NCI-H460 (cell line): ENCODE measurements at regions not wholly inside any gene's neighbourhood (a gene's known extent, or its start where the extent isn't known, plus 50 kb on each side); places are given as distances from the start of the nearest gene placed in this dataset.

Experiments
- DNase-seq: peaks from one replicate; pipeline ENCODE4 v3.0.0-alpha.2; 2016; ENCODE audit warnings: low read depth; ENCODE audit errors: extremely low read depth

- no peak for DNase-seq
These were observed 68.0 kb upstream of the NRP1 start for GRCh38 chr10:33402220-33403073.

DNA sequence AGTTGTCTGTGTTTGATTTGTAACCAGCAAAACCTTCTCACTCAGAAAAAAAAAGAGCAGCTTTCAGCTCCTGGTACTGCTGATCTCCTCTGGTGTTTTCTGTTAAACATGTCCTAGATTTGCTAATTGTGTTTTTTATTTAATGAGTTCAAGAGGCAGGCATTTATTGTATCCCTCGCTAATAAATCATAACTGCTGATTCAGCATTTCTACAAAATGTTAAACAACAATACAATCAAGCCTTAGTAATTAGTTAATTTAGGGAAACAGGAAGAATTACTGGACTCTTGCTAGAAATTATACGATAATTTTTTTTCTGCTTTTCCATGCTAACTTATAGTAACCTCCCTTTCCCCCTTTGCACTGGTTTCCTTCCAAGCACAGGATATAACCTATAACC lies 66.8 kb upstream of the NRP1 start:
- no peak for DNase-seq

DNA sequence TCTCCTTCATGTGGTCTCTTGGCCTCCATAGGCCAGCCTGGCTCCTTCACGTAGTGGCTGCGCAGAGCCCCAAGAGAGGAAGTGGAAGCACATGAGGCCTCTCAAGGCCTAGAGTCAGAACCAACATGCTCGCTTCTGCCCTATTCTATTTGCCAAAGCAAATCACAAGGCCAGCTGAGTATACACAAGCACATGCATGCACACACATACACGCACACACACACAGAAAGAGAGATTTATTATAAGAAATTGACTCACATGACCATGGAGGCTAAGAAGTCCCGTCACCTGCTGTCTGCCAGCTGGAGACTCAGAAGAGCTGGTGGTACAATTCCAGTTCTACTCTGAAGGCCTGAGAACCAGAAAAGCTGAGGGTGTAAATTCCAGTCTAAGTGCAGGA lies 64.3 kb upstream of the NRP1 start:
- no peak for DNase-seq

DNA sequence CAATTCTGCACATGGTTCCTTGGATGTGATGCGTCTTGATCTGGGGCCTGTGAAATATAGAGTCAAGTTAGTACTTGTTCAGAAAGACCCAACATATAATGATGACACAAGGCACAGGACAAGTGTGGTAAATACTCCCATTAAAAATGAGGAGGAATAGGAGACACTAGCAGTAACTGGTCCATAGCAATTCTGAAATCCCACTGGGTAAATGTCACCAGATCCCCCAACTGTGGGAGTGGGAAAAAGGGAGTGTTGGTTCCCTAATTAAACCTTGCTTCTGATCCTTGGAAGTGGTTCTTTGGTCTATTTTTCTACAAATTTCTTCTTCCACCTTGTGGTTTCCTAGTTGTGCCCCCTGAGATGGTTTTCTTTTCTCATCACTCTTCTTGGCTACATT lies 62.5 kb upstream of the NRP1 start:
- DNase-seq = no peak

DNA sequence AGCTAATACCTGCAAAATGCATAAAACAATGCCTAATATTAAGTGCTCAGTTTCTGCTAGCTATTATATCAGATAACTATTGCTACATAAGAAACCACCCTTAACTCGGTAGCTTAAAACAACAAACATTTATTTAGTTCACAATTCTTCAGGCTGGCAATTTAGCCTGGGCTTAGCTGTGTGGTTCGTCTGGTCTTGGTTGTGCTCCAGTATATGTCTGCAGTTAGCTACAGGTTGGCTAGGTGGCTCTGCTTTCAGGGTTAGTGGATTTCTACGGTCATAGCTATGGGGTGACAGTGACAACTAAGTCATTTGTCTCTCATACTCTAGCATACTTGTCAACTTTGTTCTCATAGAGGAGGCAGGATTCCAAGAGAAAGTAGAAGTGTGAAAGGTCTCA lies 61.8 kb upstream of the NRP1 start:
- no peak for DNase-seq

GRCh38 chr10:33395201-33395600 lies 60.7 kb upstream of the NRP1 start:
- DNase-seq = no peak

DNA sequence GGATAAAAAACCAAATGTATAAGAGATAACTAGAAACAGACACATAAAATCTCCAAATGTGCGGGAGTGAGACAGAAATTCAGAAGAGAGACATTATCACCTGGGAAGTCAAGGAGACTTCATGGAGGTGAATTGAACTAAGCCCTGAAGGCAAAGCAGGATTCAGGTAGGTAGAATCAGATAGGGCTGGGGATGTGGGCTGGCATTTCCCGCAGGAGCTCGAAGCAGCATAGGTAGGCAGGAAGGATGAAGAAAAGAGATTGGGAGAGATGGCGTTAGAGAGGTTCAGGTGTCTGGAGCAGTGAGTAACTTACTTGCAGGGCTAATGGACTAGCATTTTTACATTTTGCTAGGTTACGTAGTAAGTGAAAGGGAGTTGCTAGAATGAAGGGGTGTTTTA lies 58.2 kb upstream of the NRP1 start:
- no peak for DNase-seq

DNA sequence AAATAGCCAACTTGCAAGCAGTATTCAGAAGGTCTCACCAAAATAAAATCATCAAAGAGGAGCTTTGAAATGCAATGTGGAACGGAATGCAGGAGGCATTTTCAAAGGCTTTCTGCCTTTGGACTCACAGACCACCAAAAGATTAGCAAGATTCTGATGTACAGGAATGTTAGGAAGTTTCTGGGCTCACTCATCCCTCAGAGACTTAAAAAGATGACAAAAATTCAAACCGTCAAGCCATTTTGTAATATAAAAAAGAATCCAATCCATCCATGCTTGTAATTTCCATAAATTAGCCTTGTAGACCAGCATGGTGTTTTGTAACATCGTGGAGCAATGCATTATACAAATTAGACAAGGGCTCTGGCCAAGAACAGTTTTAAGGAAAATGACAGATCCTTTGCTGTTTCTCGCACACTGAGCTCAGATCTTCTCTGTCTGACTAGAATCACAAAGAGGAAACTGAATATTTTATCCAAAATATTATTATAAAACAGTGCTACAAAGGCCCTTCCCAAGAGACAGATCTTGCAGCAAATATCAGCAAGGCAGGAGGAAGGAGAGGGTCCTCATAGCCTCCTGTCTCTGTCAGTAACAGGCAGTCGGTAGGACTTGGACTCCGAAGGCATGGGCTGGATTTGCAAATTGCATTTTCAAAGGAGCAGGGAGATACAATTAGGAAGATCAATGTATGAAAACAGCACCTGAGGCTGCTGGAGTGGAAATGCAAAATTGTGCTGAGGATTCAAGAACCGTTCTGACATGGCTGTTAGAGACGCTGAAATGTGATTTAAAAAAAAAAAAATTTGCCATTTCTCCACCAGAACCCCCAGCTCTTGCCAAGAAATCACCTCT lies 57.4 kb upstream of the NRP1 start:
- no peak for DNase-seq

GRCh38 chr10:33390046-33390445 lies 55.6 kb upstream of the NRP1 start:
- DNase-seq = no peak

DNA sequence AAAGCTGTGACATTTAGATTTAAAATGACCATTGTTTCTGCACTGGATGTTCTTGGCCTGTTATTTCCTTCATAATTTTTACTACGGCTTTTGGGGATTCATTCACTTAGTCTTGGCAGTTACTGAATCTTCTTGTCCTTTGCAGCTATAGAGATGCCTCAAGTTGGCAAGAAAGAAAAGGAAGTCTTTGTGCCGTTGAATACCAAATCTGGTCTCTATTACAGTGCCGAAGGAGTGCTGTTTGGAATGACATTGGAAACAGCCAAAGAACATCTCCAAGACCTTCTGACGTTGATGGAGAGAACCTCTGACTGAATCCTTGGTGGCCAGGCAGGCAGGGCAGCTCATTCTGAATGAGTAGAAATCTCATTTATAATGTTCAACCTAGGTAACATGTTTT lies 54.3 kb upstream of the NRP1 start:
- DNase-seq = no peak

DNA sequence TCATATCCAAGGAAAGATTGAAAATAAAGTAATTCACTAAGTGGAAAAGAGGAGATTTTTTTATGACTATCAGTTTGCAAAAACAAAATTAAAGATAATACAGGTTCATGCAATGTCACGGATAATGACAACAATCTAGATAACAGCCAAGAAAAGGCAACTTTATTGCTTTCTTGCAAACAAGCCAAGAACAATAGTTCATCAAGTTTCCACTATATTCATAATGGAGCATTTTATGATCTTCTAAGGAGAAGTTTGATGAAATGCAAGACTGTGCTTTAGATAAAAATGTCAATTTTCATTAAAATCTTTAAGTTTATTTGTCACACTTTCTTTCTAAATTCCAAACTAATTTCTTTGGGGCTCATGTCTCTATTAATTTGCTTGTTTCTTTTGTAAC lies 53.9 kb upstream of the NRP1 start:
- DNase-seq = no peak

DNA sequence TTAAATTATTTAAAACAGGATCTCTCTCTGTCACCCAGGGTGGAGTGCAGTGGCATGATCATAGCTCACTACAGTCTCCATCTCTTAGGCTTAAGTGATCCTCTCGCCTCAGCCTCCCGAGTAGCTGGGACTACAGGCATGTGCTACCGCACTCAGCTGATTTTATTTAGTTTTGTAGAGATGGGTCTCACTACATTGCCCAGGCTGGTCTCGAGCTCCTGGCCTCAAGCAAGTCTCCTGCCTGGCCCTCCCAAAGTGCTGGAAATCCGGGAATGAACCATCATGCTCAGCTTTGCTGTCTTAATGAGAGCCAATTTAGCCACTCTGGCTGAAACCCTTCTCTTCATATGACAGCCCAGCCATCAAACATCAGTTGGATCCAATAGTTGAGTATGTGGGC lies 53.3 kb upstream of the NRP1 start:
- no peak for DNase-seq

DNA sequence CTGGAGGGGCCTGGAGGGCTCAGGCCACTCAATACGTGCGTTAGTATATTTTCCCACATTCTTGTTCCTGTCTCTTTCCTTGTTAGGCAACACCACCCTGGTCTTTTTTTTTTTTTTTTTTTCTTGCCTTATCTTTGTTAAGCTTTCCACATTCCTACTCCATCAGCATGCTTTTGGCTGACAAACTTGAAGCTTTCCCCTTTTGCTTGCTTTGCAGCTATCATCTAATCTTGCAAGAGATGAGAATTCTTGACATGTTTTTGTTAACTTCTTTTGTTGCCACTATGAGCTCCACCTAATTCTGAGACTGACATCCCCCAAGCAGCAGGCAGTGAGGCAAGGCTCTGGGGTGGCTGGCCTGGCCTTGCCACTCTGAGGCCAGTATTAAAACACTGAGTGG lies 52.5 kb upstream of the NRP1 start:
- no peak for DNase-seq

DNA sequence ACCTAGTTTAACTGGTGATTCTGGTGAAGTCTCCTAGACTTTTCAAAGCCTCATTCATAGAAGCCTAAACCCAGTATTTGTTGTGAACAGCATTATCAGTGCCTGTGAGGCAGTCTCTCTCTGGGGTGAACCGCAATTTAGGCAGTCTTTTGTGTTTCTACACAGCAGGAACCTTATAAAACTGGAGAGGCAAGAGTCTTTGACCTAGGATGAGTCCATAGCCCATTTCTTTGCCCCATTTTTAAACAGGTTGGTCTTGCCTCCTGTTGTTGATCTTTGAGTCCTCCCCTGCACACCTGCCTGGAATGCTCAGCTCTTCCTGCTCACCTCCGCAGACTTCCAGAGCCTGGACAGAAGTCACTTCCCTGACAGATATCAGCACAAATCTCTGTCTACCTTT lies 51.2 kb upstream of the NRP1 start:
- DNase-seq = no peak

GRCh38 chr10:33385015-33385414 lies 50.5 kb upstream of the NRP1 start:
- DNase-seq = no peak
